Nephron progenitor cell (in vitro differentiated cells): ENCODE measurements at regions not wholly inside any gene's neighbourhood (a gene's known extent, or its start where the extent isn't known, plus 50 kb on each side); places are given as distances from the start of the nearest gene placed in this dataset.

ENCODE experiments used
- DNase-seq: peaks from one replicate; pipeline ENCODE4 v3.0.0; 2021
- H3K27ac Mint-ChIP-seq: 2 replicates; pipeline ENCODE4 v1.8.0; 2021; ENCODE audit warnings: mild to moderate bottlenecking, moderate library complexity, mixed read lengths
- H3K27me3 Mint-ChIP-seq: 2 replicates; pipeline ENCODE4 v1.8.0; 2021; ENCODE audit warnings: mild to moderate bottlenecking, low read depth, mixed read lengths; ENCODE audit not compliant: poor library complexity
- H3K36me3 Mint-ChIP-seq: 2 replicates; pipeline ENCODE4 v1.8.0; 2021; ENCODE audit warnings: low read depth, mixed read lengths
- H3K4me1 Mint-ChIP-seq: 2 replicates; pipeline ENCODE4 v1.8.0; 2021; ENCODE audit warnings: mixed read lengths
- H3K4me3 Mint-ChIP-seq: 2 replicates; pipeline ENCODE4 v1.8.0; 2021; ENCODE audit warnings: mild to moderate bottlenecking, moderate library complexity, mixed read lengths
- H3K9me3 Mint-ChIP-seq: 2 replicates; pipeline ENCODE4 v1.8.0; 2021; ENCODE audit warnings: mild to moderate bottlenecking, moderate library complexity, mixed read lengths
- TF ChIP-seq, protein P1 (sequence below): fragments of 200-600 bp; sonication (generic); IDR thresholded peaks from 2 replicates; pipeline ENCODE4 v1.5.0; 2021; ENCODE audit warnings: antibody characterized with exemption

DNA sequence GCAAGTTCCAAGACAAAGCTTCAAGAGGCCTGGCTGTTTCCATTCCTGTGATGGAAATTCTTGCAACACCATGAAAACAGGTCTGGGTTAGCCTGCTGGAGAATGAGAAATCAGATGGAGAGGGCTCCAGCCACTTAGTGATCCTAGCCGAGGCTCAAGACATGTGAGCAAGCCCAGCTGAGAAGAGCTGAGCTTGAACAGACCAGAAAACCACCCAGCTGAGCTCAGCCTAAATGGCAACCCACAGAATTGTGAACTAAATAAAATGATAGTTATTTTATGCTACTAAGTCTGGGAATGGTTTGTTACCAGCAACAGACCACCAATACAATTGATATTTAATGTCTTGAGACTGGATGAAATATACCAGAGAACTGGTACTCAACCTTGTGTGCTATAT is 494.5 kb downstream of the RMST start:
- H3K36me3 Mint-ChIP-seq: peaks cover 5% of the 10 kb centered on the region
- no peaks in the 10 kb centered on the region for H3K27me3 Mint-ChIP-seq
- no peak overlapping the region for H3K27ac Mint-ChIP-seq
- no peak for DNase-seq
- TF ChIP-seq, protein P1, sequence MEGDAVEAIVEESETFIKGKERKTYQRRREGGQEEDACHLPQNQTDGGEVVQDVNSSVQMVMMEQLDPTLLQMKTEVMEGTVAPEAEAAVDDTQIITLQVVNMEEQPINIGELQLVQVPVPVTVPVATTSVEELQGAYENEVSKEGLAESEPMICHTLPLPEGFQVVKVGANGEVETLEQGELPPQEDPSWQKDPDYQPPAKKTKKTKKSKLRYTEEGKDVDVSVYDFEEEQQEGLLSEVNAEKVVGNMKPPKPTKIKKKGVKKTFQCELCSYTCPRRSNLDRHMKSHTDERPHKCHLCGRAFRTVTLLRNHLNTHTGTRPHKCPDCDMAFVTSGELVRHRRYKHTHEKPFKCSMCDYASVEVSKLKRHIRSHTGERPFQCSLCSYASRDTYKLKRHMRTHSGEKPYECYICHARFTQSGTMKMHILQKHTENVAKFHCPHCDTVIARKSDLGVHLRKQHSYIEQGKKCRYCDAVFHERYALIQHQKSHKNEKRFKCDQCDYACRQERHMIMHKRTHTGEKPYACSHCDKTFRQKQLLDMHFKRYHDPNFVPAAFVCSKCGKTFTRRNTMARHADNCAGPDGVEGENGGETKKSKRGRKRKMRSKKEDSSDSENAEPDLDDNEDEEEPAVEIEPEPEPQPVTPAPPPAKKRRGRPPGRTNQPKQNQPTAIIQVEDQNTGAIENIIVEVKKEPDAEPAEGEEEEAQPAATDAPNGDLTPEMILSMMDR: no peak
- no peaks in the 10 kb centered on the region for H3K4me1 Mint-ChIP-seq
- no peak overlapping the region for H3K4me3 Mint-ChIP-seq
- H3K9me3 Mint-ChIP-seq: peaks cover 17% of the 10 kb centered on the region

DNA sequence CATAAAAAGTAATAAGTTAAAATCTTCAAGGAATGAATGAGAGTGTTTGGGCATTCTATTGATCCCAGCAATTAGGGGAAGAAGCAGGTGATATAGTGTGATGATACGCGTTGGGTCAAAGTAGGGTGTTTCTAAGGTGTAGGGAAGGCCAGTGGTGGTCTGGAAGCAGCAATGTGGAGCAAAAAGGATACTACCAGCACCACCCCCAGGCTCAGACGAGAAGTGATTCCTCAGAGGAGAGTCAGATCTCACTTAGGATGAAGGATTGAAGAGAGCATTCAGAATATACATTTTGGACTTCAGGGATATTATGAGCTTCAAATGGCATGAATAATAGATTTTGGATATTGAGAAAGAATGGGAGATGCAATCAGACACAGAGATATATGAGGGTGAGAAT is 497.6 kb downstream of the RMST start:
- TF ChIP-seq, protein P1: no peak
- Mint-ChIP-seq H3K27me3 (no peaks in the 10 kb centered on the region), H3K9me3 (peaks cover 17% of the 10 kb centered on the region), H3K36me3 (peaks cover 5% of the 10 kb centered on the region), H3K27ac (no peak overlapping the region), H3K4me1 (no peaks in the 10 kb centered on the region), H3K4me3 (no peak overlapping the region)
- DNase-seq: no peak

DNA sequence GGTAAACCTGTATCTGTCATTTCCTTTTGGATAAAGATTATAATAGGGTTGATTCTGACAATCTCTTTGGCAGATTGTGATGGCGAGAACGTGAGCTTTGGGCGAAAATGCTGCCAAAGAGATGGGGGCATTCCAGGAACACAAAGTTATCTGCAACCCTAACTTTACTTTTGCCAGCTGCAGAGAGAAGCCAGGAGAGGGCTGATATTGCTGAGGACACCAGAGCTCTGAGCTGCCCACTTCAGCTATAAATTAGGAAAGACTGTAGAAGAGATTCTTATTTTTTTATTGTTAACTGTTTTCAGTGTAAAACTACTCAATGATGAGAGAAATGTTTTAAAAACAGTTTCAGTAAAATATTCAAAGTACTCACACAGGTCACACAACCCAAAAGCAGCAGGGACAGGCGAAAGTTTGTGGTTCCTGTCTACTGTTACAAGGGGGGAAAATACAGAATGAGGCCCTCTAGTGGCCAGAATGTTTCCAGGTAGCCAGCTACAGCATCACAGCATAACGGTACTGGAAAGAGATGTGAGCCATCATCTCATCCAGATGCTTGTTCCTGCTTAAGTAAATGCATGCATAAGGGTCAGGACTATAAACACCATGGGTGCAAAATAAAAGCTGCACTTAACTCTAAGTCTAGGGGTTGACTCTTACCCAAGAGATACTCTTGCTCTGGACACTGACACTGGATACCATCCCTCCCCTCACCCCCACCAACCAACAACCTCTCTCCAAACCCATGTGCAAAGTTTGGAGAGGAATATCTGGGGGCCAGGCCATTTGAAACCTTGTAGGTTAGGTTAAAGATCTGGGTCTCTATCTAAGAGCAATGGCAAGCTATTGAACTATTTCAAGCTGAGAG is 498.4 kb downstream of the RMST start:
- TF ChIP-seq, protein P1: peak; percentile 77
- Mint-ChIP-seq H3K4me3 (no peak overlapping the region), H3K27ac (no peak overlapping the region), H3K27me3 (no peaks in the 10 kb centered on the region), H3K36me3 (peaks cover 5% of the 10 kb centered on the region), H3K9me3 (peaks cover 10% of the 10 kb centered on the region), H3K4me1 (no peaks in the 10 kb centered on the region)
- peak; percentile 41 for DNase-seq

DNA sequence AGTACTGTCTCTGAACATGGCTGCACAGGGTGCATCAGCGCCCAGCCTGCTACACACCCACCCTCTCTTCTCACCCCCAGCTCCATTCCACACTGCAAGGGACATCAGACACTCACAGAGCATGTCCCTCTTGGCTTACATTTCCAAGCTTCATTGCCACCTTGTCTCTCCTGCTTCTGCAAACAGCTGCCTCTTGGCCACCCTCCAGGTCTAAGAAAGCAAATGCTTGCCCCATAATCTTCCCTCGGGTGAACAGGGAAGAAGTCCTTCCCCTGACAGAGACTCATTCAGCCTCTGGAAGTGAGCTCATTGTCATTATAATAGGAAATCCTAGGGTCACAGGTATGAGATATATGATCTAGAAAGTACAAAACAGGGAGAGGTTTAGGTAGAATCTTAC is 505.2 kb downstream of the RMST start:
- Mint-ChIP-seq H3K27me3 (no peaks in the 10 kb centered on the region), H3K9me3 (no peaks in the 10 kb centered on the region), H3K4me1 (no peaks in the 10 kb centered on the region), H3K4me3 (no peak overlapping the region), H3K27ac (no peak overlapping the region), H3K36me3 (no peaks in the 10 kb centered on the region)
- TF ChIP-seq, protein P1: no peak
- DNase-seq: no peak

DNA sequence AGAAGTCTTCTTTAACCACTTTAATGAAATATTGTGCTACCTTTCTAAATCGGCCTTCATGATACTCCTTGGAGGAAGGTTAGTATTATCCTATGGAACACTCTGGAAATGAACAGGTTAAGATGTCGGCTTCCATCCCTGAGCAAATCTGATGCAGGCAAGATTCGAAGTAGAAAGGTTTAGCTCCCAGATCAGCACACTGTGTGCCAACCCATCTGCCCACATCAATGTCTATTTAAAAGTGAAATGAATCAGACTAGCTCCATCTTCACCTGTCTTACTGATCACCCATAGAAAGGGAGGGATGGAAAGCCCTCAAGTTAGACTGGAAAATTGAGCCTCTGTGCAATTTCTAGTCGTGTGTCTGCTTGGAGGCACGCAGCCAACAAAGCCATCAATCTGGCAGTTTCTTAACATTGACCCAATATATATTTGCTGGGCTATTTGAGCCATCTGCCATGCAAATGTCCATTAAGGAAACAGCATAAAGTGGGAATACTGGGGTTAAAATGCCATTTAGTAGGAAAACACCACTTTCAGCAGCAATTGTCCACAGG is 506.1 kb downstream of the RMST start:
- DNase-seq: no peak
- TF ChIP-seq, protein P1: no peak
- Mint-ChIP-seq H3K9me3 (no peaks in the 10 kb centered on the region), H3K27ac (no peak overlapping the region), H3K4me3 (no peak overlapping the region), H3K27me3 (no peaks in the 10 kb centered on the region), H3K4me1 (no peaks in the 10 kb centered on the region), H3K36me3 (no peaks in the 10 kb centered on the region)
